SK-N-SH (cell line): ENCODE measurements at regions not wholly inside any gene's neighbourhood (a gene's known extent, or its start where the extent isn't known, plus 50 kb on each side); places are given as distances from the start of the nearest gene placed in this dataset.

Experiments used
- CTCF ChIP-seq: fragments of 200-600 bp; sonication (generic); IDR thresholded peaks from 2 replicates; pipeline ENCODE4 v1.6.1; 2017; ENCODE audit warnings: antibody characterized with exemption, mild to moderate bottlenecking, moderate library complexity
- FOXM1 ChIP-seq: IDR thresholded peaks from 2 replicates; pipeline ENCODE4 v1.4.0; 2012; ENCODE audit warnings: low read depth, mild to moderate bottlenecking
- MXI1 ChIP-seq: IDR thresholded peaks from 2 replicates; pipeline ENCODE4 v1.6.1; 2012; ENCODE audit warnings: mild to moderate bottlenecking, low read depth, low read length, improper control_type of control experiment
- PBX3 ChIP-seq: IDR thresholded peaks from 2 replicates; pipeline ENCODE4; 2012
- TEAD4 ChIP-seq: IDR thresholded peaks from 2 replicates; pipeline ENCODE4 v1.4.0; 2012; ENCODE audit warnings: mild to moderate bottlenecking, borderline replicate concordance; ENCODE audit not compliant: insufficient read depth

- TF ChIP-seq TEAD4, result no peak
- no peak for TF ChIP-seq PBX3
- peak; percentile 57 for TF ChIP-seq CTCF
- TF ChIP-seq FOXM1, result no peak
- no peak for TF ChIP-seq MXI1
Measured at GRCh38 chr6:4313044-4313686, 177.8 kb upstream of the ECI2 start.
